ENCODE measurements at regions not wholly inside any gene's neighbourhood (a gene's known extent, or its start where the extent isn't known, plus 50 kb on each side); places are given as distances from the start of the nearest gene placed in this dataset.

GRCh38 chr15:62455441-62455921 lies 290.4 kb upstream of the C2CD4B start:
- DNase-seq = no peak
- Mint-ChIP-seq H3K27ac (ENCODE audit: unreplicated experiment) (no peak overlapping the region), H3K4me1 (ENCODE audit: low read depth, unreplicated experiment) (no peaks in the 10 kb centered on the region), H3K27me3 (ENCODE audit: unreplicated experiment) (peaks cover 15% of the 10 kb centered on the region), H3K36me3 (ENCODE audit: insufficient read depth, unreplicated experiment) (no peaks in the 10 kb centered on the region), H3K4me3 (ENCODE audit: low read depth, unreplicated experiment) (no peak overlapping the region), H3K9me3 (ENCODE audit: low read depth, unreplicated experiment) (no peaks in the 10 kb centered on the region)
- intact Hi-C loops (cut with micrococcal nuclease; ENCODE audit: unreplicated experiment) = no loop called here
- no TSS peak for BruUV-seq (replicated peaks)
- CTCF ChIA-PET = no interaction called here
- no peak for TF ChIP-seq CTCF (IDR thresholded peaks at IDR 0.05; ENCODE audit: unreplicated experiment)

GRCh38 chr15:62456011-62456920 lies 291.2 kb upstream of the C2CD4B start:
- Mint-ChIP-seq H3K27ac (ENCODE audit: unreplicated experiment) (no peak overlapping the region), H3K4me1 (ENCODE audit: low read depth, unreplicated experiment) (no peaks in the 10 kb centered on the region), H3K9me3 (ENCODE audit: low read depth, unreplicated experiment) (no peaks in the 10 kb centered on the region), H3K4me3 (ENCODE audit: low read depth, unreplicated experiment) (no peak overlapping the region), H3K27me3 (ENCODE audit: unreplicated experiment) (peaks cover 19% of the 10 kb centered on the region), H3K36me3 (ENCODE audit: insufficient read depth, unreplicated experiment) (no peaks in the 10 kb centered on the region)
- no peak for TF ChIP-seq CTCF (IDR thresholded peaks at IDR 0.05; ENCODE audit: unreplicated experiment)
- BruUV-seq (replicated peaks) = no TSS peak
- DNase-seq = no peak
- intact Hi-C loops (cut with micrococcal nuclease; ENCODE audit: unreplicated experiment) = no loop called here
- CTCF ChIA-PET = interaction anchor here (0.6 to 1.1 kb wide), 2 partner anchors 64 to 651 kb away, joined by 3 read pairs; no protein-coding TSS in a partner anchor

GRCh38 chr15:62457100-62457499 lies 292.0 kb upstream of the C2CD4B start:
- Mint-ChIP-seq H3K27ac (ENCODE audit: unreplicated experiment) (no peak overlapping the region), H3K27me3 (ENCODE audit: unreplicated experiment) (peaks cover 26% of the 10 kb centered on the region), H3K4me1 (ENCODE audit: low read depth, unreplicated experiment) (no peaks in the 10 kb centered on the region), H3K9me3 (ENCODE audit: low read depth, unreplicated experiment) (no peaks in the 10 kb centered on the region), H3K36me3 (ENCODE audit: insufficient read depth, unreplicated experiment) (no peaks in the 10 kb centered on the region), H3K4me3 (ENCODE audit: low read depth, unreplicated experiment) (no peak overlapping the region)
- CTCF ChIA-PET = interaction anchor here (1.1 kb wide), 1 partner anchor 65 kb away, joined by 3 read pairs; no protein-coding TSS in a partner anchor
- intact Hi-C loops (cut with micrococcal nuclease; ENCODE audit: unreplicated experiment) = no loop called here
- no TSS peak for BruUV-seq (replicated peaks)
- no peak for DNase-seq
- no peak for TF ChIP-seq CTCF (IDR thresholded peaks at IDR 0.05; ENCODE audit: unreplicated experiment)

GRCh38 chr15:62459875-62460274 lies 294.8 kb upstream of the C2CD4B start:
- intact Hi-C loops (cut with micrococcal nuclease; ENCODE audit: unreplicated experiment) = no loop called here
- CTCF ChIA-PET = interaction anchor here (0.7 kb wide), 1 partner anchor 284 kb away, joined by 4 read pairs; no protein-coding TSS in a partner anchor

More at GRCh38 chr15:62459875-62460274, 294.8 kb upstream of the C2CD4B start:
- no peak for DNase-seq
- Mint-ChIP-seq H3K4me3 (ENCODE audit: low read depth, unreplicated experiment) (no peak overlapping the region), H3K36me3 (ENCODE audit: insufficient read depth, unreplicated experiment) (no peaks in the 10 kb centered on the region), H3K27ac (ENCODE audit: unreplicated experiment) (no peak overlapping the region), H3K27me3 (ENCODE audit: unreplicated experiment) (peaks cover 39% of the 10 kb centered on the region), H3K4me1 (ENCODE audit: low read depth, unreplicated experiment) (no peaks in the 10 kb centered on the region), H3K9me3 (ENCODE audit: low read depth, unreplicated experiment) (no peaks in the 10 kb centered on the region)
- no TSS peak for BruUV-seq (replicated peaks)
- TF ChIP-seq CTCF (IDR thresholded peaks at IDR 0.05; ENCODE audit: unreplicated experiment) = no peak

All from Calu3 (cell line).